ENCODE measurements at regions not wholly inside any gene's neighbourhood (a gene's known extent, or its start where the extent isn't known, plus 50 kb on each side); places are given as distances from the start of the nearest gene placed in this dataset.

- no peak for DNase-seq (ENCODE audit: low spot score)
These were observed 255.9 kb downstream of the SEC23A start for GRCh38 chr14:38847161-38847560.

GRCh38 chr14:38839694-38840365, 263.2 kb downstream of the SEC23A start:
- DNase-seq (ENCODE audit: low spot score): no peak

- no peak for DNase-seq (ENCODE audit: low spot score)
These were observed 264.1 kb downstream of the SEC23A start for GRCh38 chr14:38838979-38839323.

GRCh38 chr14:38838049-38838978, 264.7 kb downstream of the SEC23A start:
- no peak for DNase-seq (ENCODE audit: low spot score)

DNA sequence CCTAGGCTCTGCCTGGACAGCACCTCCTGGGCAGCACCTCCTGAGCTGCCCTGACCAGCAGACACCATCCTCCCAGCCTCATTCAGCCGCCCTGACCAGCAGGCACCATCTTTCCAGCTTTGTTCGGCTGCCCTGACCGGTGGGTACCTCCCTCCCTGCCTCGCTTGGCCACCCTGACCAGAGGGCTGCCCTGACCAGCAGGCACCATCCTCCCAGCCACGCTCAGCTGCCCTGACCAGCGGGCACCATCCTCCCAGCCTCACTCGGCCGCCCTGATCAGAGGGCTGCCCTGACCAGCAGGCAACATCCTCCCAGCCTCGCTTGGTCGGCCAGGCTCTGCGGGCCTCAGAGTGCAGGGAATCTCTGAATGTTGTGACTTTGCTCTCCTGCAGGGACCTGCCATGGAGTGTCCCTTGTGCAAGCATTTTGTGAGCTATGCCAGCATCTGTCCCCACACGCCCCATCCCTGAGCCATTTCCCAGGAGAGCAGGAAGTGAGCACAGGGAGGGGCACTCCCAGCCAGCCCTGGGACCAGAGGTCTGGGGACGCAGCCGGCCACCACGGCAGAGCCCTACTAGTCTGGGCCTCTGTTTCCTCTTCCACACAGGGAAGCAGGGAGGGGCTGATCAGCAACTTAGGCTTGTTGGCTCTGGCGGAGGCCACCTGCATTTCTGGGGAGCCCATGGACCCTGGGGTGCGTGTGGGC, 265.5 kb downstream of the SEC23A start:
- DNase-seq (ENCODE audit: low spot score): no peak

DNA sequence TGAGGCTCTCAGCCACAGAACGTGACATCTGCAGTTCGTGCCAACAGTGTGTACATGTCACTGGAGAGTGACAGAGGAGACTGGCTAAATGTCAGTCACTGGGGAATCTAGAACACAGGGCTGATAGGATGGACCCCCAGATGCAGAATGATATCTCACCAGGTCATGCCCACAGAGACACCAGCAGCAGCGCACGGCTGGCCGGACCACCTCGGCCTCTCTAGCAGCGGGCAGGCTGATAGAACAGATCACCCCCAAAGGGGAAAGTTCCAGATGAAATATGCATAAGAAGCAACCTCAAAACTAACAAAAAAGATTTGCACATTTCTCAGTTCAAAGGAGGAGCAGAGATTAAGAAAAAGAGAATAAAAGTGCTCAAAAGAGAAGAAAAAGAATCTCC, 266.5 kb downstream of the SEC23A start:
- DNase-seq (ENCODE audit: low spot score): no peak

- no peak for DNase-seq (ENCODE audit: low spot score)
These were observed 267.2 kb downstream of the SEC23A start for GRCh38 chr14:38835874-38836273.

DNA sequence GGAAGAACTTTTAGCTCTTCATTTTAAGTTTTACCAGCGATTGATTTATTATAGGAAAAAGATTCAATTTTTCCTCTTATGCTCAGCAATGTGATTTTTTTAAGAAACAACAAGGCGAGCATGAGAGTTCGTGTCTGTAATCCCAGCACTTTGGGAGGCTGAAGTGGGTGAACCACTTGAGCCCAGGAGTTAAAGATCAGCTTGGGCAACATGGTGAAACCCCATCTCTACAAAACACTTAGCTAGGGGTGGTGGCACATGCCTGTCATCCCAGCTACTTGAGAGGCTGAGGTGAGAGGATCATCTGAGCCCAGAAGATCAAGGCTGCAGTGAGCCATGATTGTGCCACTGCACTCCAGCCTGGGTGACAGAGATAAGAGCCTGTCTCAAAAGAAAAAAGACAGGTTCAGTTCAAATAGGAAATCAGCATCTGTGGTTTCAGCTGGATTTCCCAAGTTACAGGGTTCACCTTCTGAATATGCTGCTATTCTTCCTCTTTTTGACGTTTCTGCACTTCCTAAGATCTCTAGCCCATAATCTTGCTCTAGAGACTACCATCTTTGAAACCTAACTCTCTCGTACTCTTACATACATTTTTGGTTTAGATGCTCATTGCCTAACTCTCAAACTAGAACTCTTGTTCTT, 274.7 kb downstream of the SEC23A start:
- DNase-seq (ENCODE audit: low spot score): no peak

- no peak for DNase-seq (ENCODE audit: low spot score)
These were observed 278.3 kb downstream of the SEC23A start for GRCh38 chr14:38824706-38825105.

DNA sequence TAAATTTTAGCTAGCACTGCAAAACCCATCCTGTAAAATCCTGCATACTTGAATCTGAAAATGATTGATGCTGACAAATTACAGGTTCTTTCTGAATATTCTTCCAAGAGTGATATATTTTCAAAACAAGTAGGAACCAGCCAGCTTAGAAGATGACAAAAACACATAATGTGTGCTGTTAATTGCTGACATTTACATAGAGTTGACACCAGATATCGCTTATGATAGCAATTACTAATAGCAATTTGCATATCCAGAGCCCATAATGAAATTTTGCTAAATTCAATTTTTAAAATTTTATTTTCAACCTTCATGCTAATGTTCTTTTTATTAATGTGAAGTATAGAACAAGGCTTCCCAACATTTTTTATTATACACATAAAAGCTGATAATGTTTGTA, 284.5 kb downstream of the SEC23A start:
- no peak for DNase-seq (ENCODE audit: low spot score)

DNA sequence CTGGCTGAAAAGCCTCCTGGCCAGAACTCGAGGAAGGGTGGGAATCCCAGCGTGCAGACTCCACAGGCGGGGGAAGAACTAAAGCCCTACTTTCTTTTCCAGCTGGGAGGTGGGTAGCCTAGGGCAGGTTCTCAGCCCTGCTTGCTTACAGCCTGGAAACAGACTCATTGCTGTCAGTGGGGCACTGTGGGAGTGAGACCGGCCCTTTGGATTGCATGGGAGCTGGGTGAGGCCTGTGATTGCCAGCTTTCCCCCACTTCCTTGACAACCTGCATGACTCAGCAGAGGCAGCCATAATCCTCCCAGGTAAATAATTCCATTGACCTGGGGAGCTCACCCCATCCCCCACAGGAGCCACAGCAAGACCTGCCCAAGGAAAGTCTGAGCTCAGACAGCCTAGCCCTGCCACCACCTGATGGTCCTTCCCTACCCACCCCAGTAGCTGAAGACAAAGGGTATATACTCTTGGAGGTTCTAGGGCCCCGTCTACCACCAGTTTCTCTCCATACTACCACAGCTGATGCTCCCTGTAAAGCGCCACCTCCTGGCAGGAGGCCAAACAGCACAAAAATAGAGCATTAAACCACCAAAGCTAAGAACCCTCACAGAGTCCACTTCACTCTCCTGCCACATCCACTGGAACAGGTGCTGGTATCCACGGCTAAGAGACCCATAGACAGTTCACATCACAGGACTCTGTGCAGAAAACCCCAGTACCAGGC, 294.1 kb downstream of the SEC23A start:
- no peak for DNase-seq (ENCODE audit: low spot score)

DNA sequence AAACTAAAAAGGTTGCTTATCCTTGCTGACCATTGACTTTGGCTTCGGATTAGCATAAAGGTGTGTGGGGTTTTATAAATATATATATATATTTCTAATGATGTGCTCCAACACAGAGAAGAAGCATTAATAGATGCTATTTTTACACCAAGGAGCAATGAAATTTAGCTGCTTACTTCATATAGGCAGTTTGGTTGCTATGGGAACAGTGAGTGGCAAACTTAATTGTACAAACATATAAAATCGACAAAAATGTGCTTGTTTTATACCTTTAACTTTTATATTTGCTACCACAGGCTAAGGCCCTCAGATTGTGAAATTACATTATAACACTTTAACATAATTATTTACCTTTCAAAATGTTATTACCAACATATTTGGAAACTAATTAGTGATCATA, 303.4 kb downstream of the SEC23A start:
- DNase-seq (ENCODE audit: low spot score): no peak

GRCh38 chr14:38794677-38795076, 308.4 kb downstream of the SEC23A start:
- DNase-seq (ENCODE audit: low spot score): no peak

GRCh38 chr14:38791862-38792261, 311.2 kb downstream of the SEC23A start:
- DNase-seq (ENCODE audit: low spot score): no peak

GRCh38 chr14:38790916-38791315, 312.1 kb downstream of the SEC23A start:
- DNase-seq (ENCODE audit: low spot score): no peak

DNA sequence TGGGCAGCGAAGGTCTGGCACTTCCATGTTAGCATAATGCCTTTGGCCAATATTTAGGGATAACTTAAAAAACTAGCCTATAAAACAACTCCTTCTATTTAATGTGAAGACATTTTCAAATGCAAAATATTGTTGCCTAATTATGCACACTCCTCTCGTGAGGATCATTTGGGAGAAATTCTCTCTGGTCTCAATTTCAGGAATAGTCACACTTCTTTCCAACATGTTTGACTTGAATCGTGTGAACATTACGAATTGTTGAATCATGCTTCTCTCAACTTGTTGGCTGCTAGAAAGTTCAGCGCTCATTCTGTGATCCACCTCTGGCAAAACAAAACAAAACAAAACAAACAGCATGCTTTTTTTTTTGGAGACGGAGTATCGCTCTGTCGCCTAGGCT, 313.2 kb downstream of the SEC23A start:
- no peak for DNase-seq (ENCODE audit: low spot score)

- DNase-seq (ENCODE audit: low spot score): no peak
These were observed 315.0 kb downstream of the SEC23A start for GRCh38 chr14:38788060-38788459.

- no peak for DNase-seq (ENCODE audit: low spot score)
These were observed 316.1 kb downstream of the SEC23A start for GRCh38 chr14:38786921-38787320.

DNA sequence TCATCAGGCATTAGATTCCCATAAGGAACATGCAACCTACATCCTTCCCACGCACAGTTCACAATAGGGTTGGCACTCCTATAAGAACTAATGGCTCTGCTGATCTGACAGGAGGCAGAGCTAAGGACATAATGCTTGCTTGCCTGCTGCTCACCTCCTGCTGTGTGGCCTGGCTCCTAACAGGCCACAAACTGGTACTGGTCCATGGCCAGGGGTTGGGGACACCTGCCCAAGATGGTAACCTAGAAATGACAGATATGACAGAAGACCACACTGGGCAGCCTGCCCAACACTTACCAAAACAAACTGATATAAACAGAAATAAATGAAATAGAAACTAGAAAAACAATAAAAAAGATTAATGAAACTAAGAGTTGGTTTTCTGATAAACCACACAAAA, 325.6 kb downstream of the SEC23A start:
- DNase-seq (ENCODE audit: low spot score): no peak

DNA sequence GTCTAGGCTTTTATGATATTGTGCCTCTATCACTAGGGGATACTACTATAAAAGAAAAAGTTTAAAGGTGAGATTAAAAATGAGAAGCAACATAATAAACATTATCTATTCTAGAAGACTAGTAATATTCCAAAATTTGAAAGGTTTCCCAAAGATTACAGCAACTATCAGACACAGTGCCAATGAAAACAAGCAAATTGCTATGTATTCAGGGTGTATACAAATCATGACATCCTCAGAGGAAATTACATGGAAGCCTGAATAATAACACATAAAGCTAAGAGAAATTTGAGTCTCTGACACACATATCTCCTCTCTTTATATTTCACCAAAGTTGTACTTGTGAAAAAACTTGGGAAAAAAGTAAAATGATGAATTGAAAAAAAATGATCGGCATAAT, 327.0 kb downstream of the SEC23A start:
- no peak for DNase-seq (ENCODE audit: low spot score)

DNA sequence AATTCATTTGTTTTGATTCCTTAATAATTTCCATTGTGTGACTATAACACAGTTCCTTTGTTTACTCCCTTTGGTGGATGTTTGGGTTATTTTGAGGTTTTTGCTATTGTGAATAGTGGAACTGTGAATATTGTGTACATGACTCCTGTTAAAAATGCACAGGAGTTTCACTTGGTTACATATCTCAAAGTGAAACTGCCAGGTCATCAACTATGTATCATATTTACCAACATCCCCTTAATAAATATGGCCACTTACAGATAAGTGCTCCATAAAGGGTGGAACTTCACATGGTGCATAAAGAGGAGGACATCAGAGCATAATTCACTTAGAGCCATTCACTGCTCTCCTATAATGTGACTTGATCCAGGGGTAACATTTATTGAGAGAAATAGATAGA, 328.9 kb downstream of the SEC23A start:
- DNase-seq (ENCODE audit: low spot score): no peak

DNA sequence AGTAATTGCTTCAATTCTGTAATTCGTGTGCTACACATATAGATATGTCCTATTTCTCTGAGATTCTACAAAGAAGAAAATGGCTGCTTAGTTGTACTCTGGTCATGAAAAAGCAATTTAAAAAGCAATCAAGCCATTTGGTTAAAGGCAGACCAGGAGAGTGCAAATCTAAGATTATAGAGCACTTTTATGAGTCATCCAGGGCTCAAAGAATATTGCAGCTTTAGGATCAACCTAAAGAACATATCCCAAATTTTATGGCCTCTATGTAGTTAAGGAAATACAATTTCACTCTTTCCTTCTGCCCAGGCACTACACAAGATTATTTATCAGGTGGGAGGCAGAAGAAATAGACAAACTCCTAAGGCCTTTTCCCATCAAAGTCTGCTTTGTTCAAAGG, 332.8 kb downstream of the SEC23A start:
- DNase-seq (ENCODE audit: low spot score): no peak

All from CD4-positive, alpha-beta T cell treated with Interleukin-2 at 100 ng/mL for 4 hours (primary cell).